Ovary (tissue), 7 donors: ENCODE measurements at regions not wholly inside any gene's neighbourhood (a gene's known extent, or its start where the extent isn't known, plus 50 kb on each side); places are given as distances from the start of the nearest gene placed in this dataset.

Experiments used
- DNase-seq, 5 donors: peaks; one replicate each; pipeline ENCODE4 v3.0.0-alpha.2; 2019 to 2020
- H3K27ac ChIP-seq, 2 donors: fragments of 200-600 bp; one replicate each; pipeline versions ENCODE4 v1.5.1 to v1.8.0; 2019 to 2022
- H3K27me3 ChIP-seq: fragments of 200-600 bp; one replicate; pipeline ENCODE4 v1.8.0; 2022
- H3K36me3 ChIP-seq: fragments of 200-600 bp; sonication (generic); one replicate; pipeline ENCODE4 v1.5.1; 2019
- H3K4me1 ChIP-seq: one replicate; pipeline ENCODE4 v1.8.1; 2013; ENCODE audit warnings: mild to moderate bottlenecking, moderate library complexity; ENCODE audit not compliant: insufficient read depth
- H3K4me3 ChIP-seq: fragments of 200-600 bp; sonication (generic); one replicate; pipeline ENCODE4 v1.5.1; 2017
- H3K9me3 ChIP-seq, 2 donors: fragments of 200-600 bp in 1 of 2; sonication (generic) in 1 of 2; one replicate each; pipeline versions ENCODE4 v1.5.1 to v1.8.1; 2013 to 2019; ENCODE audit warnings: mild to moderate bottlenecking in 1 of 2, moderate library complexity in 1 of 2
- EP300 ChIP-seq: sonication (generic); formaldehyde crosslinking; IDR thresholded peaks from one replicate; pipeline ENCODE4 v1.6.1; 2017; ENCODE audit warnings: antibody characterized with exemption
- POLR2A ChIP-seq: fragments of 450-650 bp; IDR thresholded peaks from one replicate; pipeline ENCODE4 v1.6.1; 2017; ENCODE audit warnings: antibody characterized with exemption, mild to moderate bottlenecking, moderate library complexity
- WGBS, 3 donors: extraction: QIAGEN DNeasy Blood & Tissue Kit in 1 of 3; methylation state at CpG; one replicate each; pipeline versions ENCODE4 v1.1.5 to v1.1.7; 2013 to 2017; 5-methylcytosine and 5-hydroxymethylcytosine counted together
- intact Hi-C, 4 donors: fragments of 100-400 bp; cut with DNase I; formaldehyde crosslinking; loops; one replicate each; pipeline versions ENCODE4 v1.11.0 to v1.15.1; 2022 to 2023
- TF ChIP-seq, protein P1 (sequence below), 3 donors: fragments of 450-650 bp in 2 of 3; fragments of 200-600 bp in 1 of 3; IDR thresholded peaks; one replicate each; pipeline versions ENCODE4 v1.5.1 to v1.8.0; 2016 to 2022; ENCODE audit warnings: antibody characterized with exemption in 3 of 3, mild to moderate bottlenecking in 1 of 3
- donor health status: DM: no; HTN: no; CAD: no; lungs with moderate emphysema.
- donor health status: DM: no; HTN: no; CAD: no.
- donor health status: Bipolar disorder and iron deficiency.
- donor health status: DM: no; HTN: no; CAD: no.
- donor health status: DM: yes; HTN: yes; CAD: no.

GRCh38 chr10:52472406-52473146 lies 158.5 kb downstream of the DKK1 start:
- TF ChIP-seq, protein P1, sequence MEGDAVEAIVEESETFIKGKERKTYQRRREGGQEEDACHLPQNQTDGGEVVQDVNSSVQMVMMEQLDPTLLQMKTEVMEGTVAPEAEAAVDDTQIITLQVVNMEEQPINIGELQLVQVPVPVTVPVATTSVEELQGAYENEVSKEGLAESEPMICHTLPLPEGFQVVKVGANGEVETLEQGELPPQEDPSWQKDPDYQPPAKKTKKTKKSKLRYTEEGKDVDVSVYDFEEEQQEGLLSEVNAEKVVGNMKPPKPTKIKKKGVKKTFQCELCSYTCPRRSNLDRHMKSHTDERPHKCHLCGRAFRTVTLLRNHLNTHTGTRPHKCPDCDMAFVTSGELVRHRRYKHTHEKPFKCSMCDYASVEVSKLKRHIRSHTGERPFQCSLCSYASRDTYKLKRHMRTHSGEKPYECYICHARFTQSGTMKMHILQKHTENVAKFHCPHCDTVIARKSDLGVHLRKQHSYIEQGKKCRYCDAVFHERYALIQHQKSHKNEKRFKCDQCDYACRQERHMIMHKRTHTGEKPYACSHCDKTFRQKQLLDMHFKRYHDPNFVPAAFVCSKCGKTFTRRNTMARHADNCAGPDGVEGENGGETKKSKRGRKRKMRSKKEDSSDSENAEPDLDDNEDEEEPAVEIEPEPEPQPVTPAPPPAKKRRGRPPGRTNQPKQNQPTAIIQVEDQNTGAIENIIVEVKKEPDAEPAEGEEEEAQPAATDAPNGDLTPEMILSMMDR (IDR thresholded peaks at IDR 0.05), result no peak
- TF ChIP-seq POLR2A (no peak), EP300 (no peak)
- H3K36me3 ChIP-seq, result no peaks in the 10 kb centered on the region
- no peaks in the 10 kb centered on the region for H3K4me1 ChIP-seq
- 73 to 75% (median 73%) methylated on average over 5 of the region's 5 CpGs for WGBS, 3 donors
- intact Hi-C loops, result no loop called here
- no peaks in the 10 kb centered on the region for H3K9me3 ChIP-seq
- no peak overlapping the region for H3K4me3 ChIP-seq
- H3K27me3 ChIP-seq, result no peaks in the 10 kb centered on the region
- no peak for DNase-seq
- H3K27ac ChIP-seq, result no peak overlapping the region

GRCh38 chr10:52474265-52474664 lies 160.2 kb downstream of the DKK1 start:
- DNase-seq, result no peak
- no peaks in the 10 kb centered on the region for H3K9me3 ChIP-seq
- H3K4me3 ChIP-seq, result no peak overlapping the region
- TF ChIP-seq EP300 (no peak), POLR2A (no peak)
- TF ChIP-seq, protein P1 (IDR thresholded peaks at IDR 0.05), result no peak
- no peaks in the 10 kb centered on the region for H3K4me1 ChIP-seq
- no peaks in the 10 kb centered on the region for H3K36me3 ChIP-seq
- no peak overlapping the region for H3K27ac ChIP-seq
- no peaks in the 10 kb centered on the region for H3K27me3 ChIP-seq
- WGBS, 3 donors, result 85 to 89% (median 87%) methylated on average over 2 of the region's 2 CpGs
- intact Hi-C loops, result no loop called here

DNA sequence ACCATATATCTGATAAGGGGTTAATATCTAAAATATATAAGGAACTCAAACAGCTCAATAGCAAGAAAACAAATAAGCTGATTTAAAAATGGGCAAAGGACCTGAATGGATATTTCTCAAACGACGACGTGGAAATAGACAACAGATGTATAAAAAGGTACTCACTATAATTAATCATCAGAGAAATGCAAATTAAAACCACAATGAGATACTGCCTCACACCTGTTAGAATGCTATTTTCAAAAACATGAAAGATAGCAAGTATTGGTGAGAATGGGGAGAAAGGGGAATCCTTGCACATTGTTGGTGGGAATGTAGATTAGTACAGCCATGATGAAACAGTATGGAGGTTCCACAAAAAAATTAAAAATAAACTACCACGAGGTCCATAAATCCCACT lies 163.2 kb downstream of the DKK1 start:
- Histone ChIP-seq H3K36me3 (no peaks in the 10 kb centered on the region), H3K27ac (no peak overlapping the region), H3K4me3 (no peak overlapping the region), H3K27me3 (no peaks in the 10 kb centered on the region), H3K4me1 (no peaks in the 10 kb centered on the region), H3K9me3 (no peaks in the 10 kb centered on the region)
- no peak for DNase-seq
- WGBS, 3 donors, result 63 to 73% (median 65%) methylated on average over 4 of the region's 4 CpGs
- intact Hi-C loops, result no loop called here
- TF ChIP-seq EP300 (no peak), POLR2A (no peak)
- TF ChIP-seq, protein P1 (IDR thresholded peaks at IDR 0.05), result no peak

- intact Hi-C loops, result no loop called here
- WGBS, 3 donors, result 67 to 78% (median 76%) methylated on average over 3 of the region's 3 CpGs
- H3K27ac ChIP-seq, result no peak overlapping the region
- H3K27me3 ChIP-seq, result no peaks in the 10 kb centered on the region
- no peak for DNase-seq
- H3K4me1 ChIP-seq, result no peaks in the 10 kb centered on the region
- no peaks in the 10 kb centered on the region for H3K9me3 ChIP-seq
- no peaks in the 10 kb centered on the region for H3K36me3 ChIP-seq
- TF ChIP-seq, protein P1 (IDR thresholded peaks at IDR 0.05), result no peak
- TF ChIP-seq EP300 (no peak), POLR2A (no peak)
- H3K4me3 ChIP-seq, result no peak overlapping the region
Observed at GRCh38 chr10:52479567-52479966, 165.5 kb downstream of the DKK1 start.
